PC-9 (cell line): ENCODE measurements at regions not wholly inside any gene's neighbourhood (a gene's known extent, or its start where the extent isn't known, plus 50 kb on each side); places are given as distances from the start of the nearest gene placed in this dataset.

ENCODE experiments used
- CTCF ChIP-seq: fragments of 200-600 bp; sonication (generic); conservative IDR thresholded peaks from 2 replicates; pipeline ENCODE4 v1.6.1; 2017; ENCODE audit warnings: mixed run types, antibody characterized with exemption, mild to moderate bottlenecking, moderate library complexity
- EZH2 ChIP-seq: fragments of 200-600 bp; sonication (generic); IDR thresholded peaks from 2 replicates; pipeline ENCODE4 v1.8.0; 2017; ENCODE audit warnings: antibody characterized with exemption, low read depth

GRCh38 chr2:156037482-156037881, 295.0 kb downstream of the NR4A2 start:
- TF ChIP-seq EZH2 (no peak), CTCF (no peak)
